Neural progenitor cell (in vitro differentiated cells): ENCODE measurements at regions not wholly inside any gene's neighbourhood (a gene's known extent, or its start where the extent isn't known, plus 50 kb on each side); places are given as distances from the start of the nearest gene placed in this dataset.
A peak's percentile ranks its signal among the peaks of the same experiment; 100 is the strongest.

Experiments used
- DNase-seq: peaks from one replicate; pipeline ENCODE4 v3.0.0-alpha.2; 2016; ENCODE audit warnings: low spot score
- H2AFZ ChIP-seq: fragments of 200-600 bp; sonication (generic); replicated peaks from 2 replicates; pipeline ENCODE4 v1.6.1; 2016; ENCODE audit warnings: antibody characterized with exemption
- H3F3A ChIP-seq: fragments of 200-600 bp; sonication (generic); 2 replicates; pipeline ENCODE4 v1.6.1; 2016; ENCODE audit warnings: antibody characterized with exemption, low read depth
- H3K27ac ChIP-seq: fragments of 200-600 bp; sonication (generic); 2 replicates; pipeline ENCODE4 v1.5.1; 2016; ENCODE audit warnings: mild to moderate bottlenecking
- H3K27me3 ChIP-seq: fragments of 200-600 bp; sonication (generic); 2 replicates; pipeline ENCODE4 v1.6.1; 2016; ENCODE audit warnings: mild to moderate bottlenecking, moderate library complexity
- H3K36me3 ChIP-seq: fragments of 200-600 bp; sonication (generic); 2 replicates; pipeline ENCODE4 v1.5.1; 2016
- H3K4me1 ChIP-seq: fragments of 200-600 bp; sonication (generic); 2 replicates; pipeline ENCODE4 v1.6.1; 2016; ENCODE audit warnings: mixed run types
- H3K4me2 ChIP-seq: fragments of 200-600 bp; sonication (generic); 2 replicates; pipeline ENCODE4 v1.6.1; 2016
- H3K4me3 ChIP-seq: fragments of 200-600 bp; sonication (generic); 2 replicates; pipeline ENCODE4 v1.5.1; 2016
- H3K79me2 ChIP-seq: fragments of 200-600 bp; sonication (generic); 2 replicates; pipeline ENCODE4 v1.6.1; 2016; ENCODE audit warnings: low read depth
- H3K9ac ChIP-seq: fragments of 200-600 bp; sonication (generic); 2 replicates; pipeline ENCODE4 v1.6.1; 2016
- H3K9me3 ChIP-seq: fragments of 200-600 bp; sonication (generic); 2 replicates; pipeline ENCODE4 v1.5.1; 2016; ENCODE audit warnings: low read depth
- H4K20me1 ChIP-seq: fragments of 200-600 bp; sonication (generic); 2 replicates; pipeline ENCODE4 v1.6.1; 2016; ENCODE audit warnings: low read depth
- H3K27ac Mint-ChIP-seq: 3 replicates; pipeline ENCODE4 v1.8.0; 2021; ENCODE audit warnings: mixed read lengths
- H3K27me3 Mint-ChIP-seq: 2 replicates; pipeline ENCODE4 v1.8.0; 2022; ENCODE audit warnings: low read depth, mild to moderate bottlenecking, inconsistent platforms, moderate library complexity, mixed read lengths; ENCODE audit not compliant: insufficient read depth
- H3K36me3 Mint-ChIP-seq: 3 replicates; pipeline ENCODE4 v1.8.0; 2021; ENCODE audit warnings: mixed read lengths
- H3K4me1 Mint-ChIP-seq: 3 replicates; pipeline ENCODE4 v1.8.0; 2021; ENCODE audit warnings: mixed read lengths
- H3K4me3 Mint-ChIP-seq: 3 replicates; pipeline ENCODE4 v1.8.0; 2021; ENCODE audit warnings: mild to moderate bottlenecking, moderate library complexity, mixed read lengths
- H3K9me3 Mint-ChIP-seq: 3 replicates; pipeline ENCODE4 v1.8.0; 2020; ENCODE audit warnings: mixed read lengths
- EZH2 ChIP-seq: fragments of 200-600 bp; sonication (generic); IDR thresholded peaks from 2 replicates; pipeline ENCODE4 v1.6.1; 2017; ENCODE audit warnings: antibody characterized with exemption, mild to moderate bottlenecking, moderate library complexity
- EZH2phosphoT487 ChIP-seq: fragments of 200-600 bp; sonication (generic); IDR thresholded peaks from 2 replicates; pipeline ENCODE4 v1.6.1; 2017; ENCODE audit warnings: antibody characterized with exemption
- TF ChIP-seq, protein P1 (sequence below): fragments of 200-600 bp; sonication (generic); IDR thresholded peaks from 2 replicates; pipeline ENCODE4 v1.5.1; 2017; ENCODE audit warnings: antibody characterized with exemption, mild to moderate bottlenecking

DNA sequence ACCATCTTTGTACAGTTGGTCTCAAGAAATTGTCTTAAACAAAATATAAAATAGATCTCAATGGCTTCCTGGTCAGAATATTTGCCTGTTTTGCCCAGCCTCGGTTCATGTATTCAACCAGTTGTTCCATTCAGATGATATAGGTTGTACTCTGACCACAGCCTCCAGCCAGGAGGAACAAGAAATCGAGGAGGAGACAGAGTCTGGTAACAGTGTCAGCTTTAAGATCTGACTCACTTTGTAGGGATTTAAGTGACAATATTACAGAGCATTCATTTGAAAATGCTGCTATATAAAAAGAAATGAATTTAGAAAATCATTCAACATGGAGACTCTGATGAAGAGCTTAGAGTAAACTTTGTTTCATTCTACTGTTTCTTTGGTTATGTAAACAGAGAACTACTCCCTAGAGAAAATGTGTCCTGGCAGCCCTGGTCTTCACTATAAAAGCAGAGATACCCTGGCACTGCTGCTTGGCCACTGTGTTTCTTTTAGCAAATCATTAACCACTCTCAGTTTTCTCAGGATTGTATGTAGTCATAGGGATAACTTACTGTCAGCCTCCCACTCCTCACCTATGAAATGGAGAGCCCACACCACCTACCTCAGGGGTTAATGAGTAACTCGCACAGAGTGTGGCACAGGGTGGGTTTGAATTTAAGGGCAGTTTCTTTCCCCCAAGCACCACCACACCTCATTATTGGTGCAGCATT lies 53.5 kb downstream of the PAGE2 start:
- H3K36me3 Mint-ChIP-seq = peaks cover 3% of the 10 kb centered on the region
- Histone ChIP-seq H3K27me3 (no peaks in the 10 kb centered on the region), H3K4me2 (no peak overlapping the region), H3K9me3 (peaks cover 4% of the 10 kb centered on the region), H4K20me1 (no peaks in the 10 kb centered on the region), H3F3A (no peaks in the 10 kb centered on the region), H3K4me1 (no peaks in the 10 kb centered on the region), H3K36me3 (no peaks in the 10 kb centered on the region), H3K27ac (no peak overlapping the region), H3K79me2 (no peaks in the 10 kb centered on the region), H2AFZ (no peak overlapping the region), H3K9ac (no peak overlapping the region), H3K4me3 (no peak overlapping the region)
- no peak overlapping the region for H3K4me3 Mint-ChIP-seq
- TF ChIP-seq, protein P1, sequence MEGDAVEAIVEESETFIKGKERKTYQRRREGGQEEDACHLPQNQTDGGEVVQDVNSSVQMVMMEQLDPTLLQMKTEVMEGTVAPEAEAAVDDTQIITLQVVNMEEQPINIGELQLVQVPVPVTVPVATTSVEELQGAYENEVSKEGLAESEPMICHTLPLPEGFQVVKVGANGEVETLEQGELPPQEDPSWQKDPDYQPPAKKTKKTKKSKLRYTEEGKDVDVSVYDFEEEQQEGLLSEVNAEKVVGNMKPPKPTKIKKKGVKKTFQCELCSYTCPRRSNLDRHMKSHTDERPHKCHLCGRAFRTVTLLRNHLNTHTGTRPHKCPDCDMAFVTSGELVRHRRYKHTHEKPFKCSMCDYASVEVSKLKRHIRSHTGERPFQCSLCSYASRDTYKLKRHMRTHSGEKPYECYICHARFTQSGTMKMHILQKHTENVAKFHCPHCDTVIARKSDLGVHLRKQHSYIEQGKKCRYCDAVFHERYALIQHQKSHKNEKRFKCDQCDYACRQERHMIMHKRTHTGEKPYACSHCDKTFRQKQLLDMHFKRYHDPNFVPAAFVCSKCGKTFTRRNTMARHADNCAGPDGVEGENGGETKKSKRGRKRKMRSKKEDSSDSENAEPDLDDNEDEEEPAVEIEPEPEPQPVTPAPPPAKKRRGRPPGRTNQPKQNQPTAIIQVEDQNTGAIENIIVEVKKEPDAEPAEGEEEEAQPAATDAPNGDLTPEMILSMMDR = no peak
- TF ChIP-seq EZH2phosphoT487 (no peak), EZH2 (no peak)
- no peak overlapping the region for H3K27ac Mint-ChIP-seq
- peaks cover 5% of the 10 kb centered on the region for H3K4me1 Mint-ChIP-seq
- no peak for DNase-seq
- peaks cover 15% of the 10 kb centered on the region for H3K9me3 Mint-ChIP-seq
- H3K27me3 Mint-ChIP-seq = no peaks in the 10 kb centered on the region

DNA sequence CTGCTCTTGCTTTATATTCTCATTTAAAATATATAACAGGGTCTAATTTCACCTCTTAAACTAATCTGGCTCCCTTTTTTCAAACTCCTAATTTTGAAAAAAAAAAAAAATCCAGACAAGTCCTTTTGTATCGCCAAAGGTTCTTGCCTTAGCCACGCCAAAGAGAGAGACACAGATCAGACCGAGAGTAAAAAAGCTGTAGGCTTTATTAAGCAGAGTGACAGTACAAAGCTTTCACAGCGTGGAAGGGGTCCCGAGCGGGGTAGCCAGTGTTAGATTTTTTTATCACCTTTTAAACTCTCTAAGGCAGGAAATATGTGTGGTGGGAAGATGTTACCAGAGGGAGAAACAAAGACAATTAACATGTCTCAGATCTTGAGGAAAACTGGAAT lies 54.1 kb downstream of the PAGE2 start:
- Histone ChIP-seq H3K4me1 (no peaks in the 10 kb centered on the region), H3K9me3 (peaks cover 4% of the 10 kb centered on the region), H3K27ac (no peak overlapping the region), H3K36me3 (no peaks in the 10 kb centered on the region), H3K4me3 (no peak overlapping the region), H3K79me2 (no peaks in the 10 kb centered on the region), H3K9ac (no peak overlapping the region), H4K20me1 (no peaks in the 10 kb centered on the region), H3K4me2 (no peak overlapping the region), H3F3A (no peaks in the 10 kb centered on the region), H3K27me3 (no peaks in the 10 kb centered on the region), H2AFZ (no peak overlapping the region)
- DNase-seq = no peak
- TF ChIP-seq, protein P1 = no peak
- TF ChIP-seq EZH2phosphoT487 = no peak
- no peak for TF ChIP-seq EZH2
- Mint-ChIP-seq H3K4me1 (peaks cover 5% of the 10 kb centered on the region), H3K9me3 (peaks cover 15% of the 10 kb centered on the region), H3K27me3 (no peaks in the 10 kb centered on the region), H3K27ac (peak overlapping the region; percentile 57), H3K36me3 (peaks cover 3% of the 10 kb centered on the region), H3K4me3 (no peak overlapping the region)

- DNase-seq = no peak
- Histone ChIP-seq H3K4me1 (no peaks in the 10 kb centered on the region), H3K27ac (no peak overlapping the region), H3K9me3 (peaks cover 4% of the 10 kb centered on the region), H3K27me3 (no peaks in the 10 kb centered on the region), H3K36me3 (no peaks in the 10 kb centered on the region), H3K79me2 (no peaks in the 10 kb centered on the region), H3K4me3 (no peak overlapping the region), H3F3A (no peaks in the 10 kb centered on the region), H3K9ac (no peak overlapping the region), H2AFZ (no peak overlapping the region), H4K20me1 (no peaks in the 10 kb centered on the region), H3K4me2 (no peak overlapping the region)
- Mint-ChIP-seq H3K4me1 (peaks cover 5% of the 10 kb centered on the region), H3K4me3 (no peak overlapping the region), H3K27me3 (no peaks in the 10 kb centered on the region), H3K27ac (no peak overlapping the region), H3K9me3 (peaks cover 15% of the 10 kb centered on the region), H3K36me3 (peaks cover 3% of the 10 kb centered on the region)
- TF ChIP-seq EZH2 (no peak), EZH2phosphoT487 (no peak)
These were observed 54.8 kb downstream of the PAGE2 start for GRCh38 chrX:55143621-55144020.

GRCh38 chrX:55144697-55145096 lies 55.9 kb downstream of the PAGE2 start:
- Histone ChIP-seq H3K79me2 (no peaks in the 10 kb centered on the region), H3K27ac (no peak overlapping the region), H3K9me3 (peaks cover 4% of the 10 kb centered on the region), H2AFZ (no peak overlapping the region), H3K9ac (no peak overlapping the region), H3K4me3 (no peak overlapping the region), H3F3A (no peaks in the 10 kb centered on the region), H3K27me3 (no peaks in the 10 kb centered on the region), H3K36me3 (no peaks in the 10 kb centered on the region), H3K4me2 (no peak overlapping the region), H3K4me1 (no peaks in the 10 kb centered on the region), H4K20me1 (no peaks in the 10 kb centered on the region)
- H3K36me3 Mint-ChIP-seq = peaks cover 3% of the 10 kb centered on the region
- no peak for DNase-seq
- no peak overlapping the region for H3K4me3 Mint-ChIP-seq
- H3K9me3 Mint-ChIP-seq = peaks cover 9% of the 10 kb centered on the region
- no peaks in the 10 kb centered on the region for H3K27me3 Mint-ChIP-seq
- no peak overlapping the region for H3K27ac Mint-ChIP-seq
- TF ChIP-seq, protein P1 = no peak
- TF ChIP-seq EZH2 (no peak), EZH2phosphoT487 (no peak)
- H3K4me1 Mint-ChIP-seq = peaks cover 5% of the 10 kb centered on the region
